ENCODE measurements at regions not wholly inside any gene's neighbourhood (a gene's known extent, or its start where the extent isn't known, plus 50 kb on each side); places are given as distances from the start of the nearest gene placed in this dataset.

GRCh38 chr2:8536686-8537561 is 144.9 kb upstream of the ID2 start:
- WGBS (ENCODE audit: insufficient coverage, low lambda C conversion rate) = no CpG with 5 or more reads among the region's 16 CpGs
- peaks cover 64% of the 10 kb centered on the region for H3K4me1 ChIP-seq (ENCODE audit: control insufficient read depth, insufficient read depth, low read length)
- peak overlapping the region; percentile 95 for H3K27ac ChIP-seq (ENCODE audit: low read length)
- DNase-seq = no peak
- no peaks in the 10 kb centered on the region for H3K36me3 ChIP-seq (ENCODE audit: control insufficient read depth, insufficient read depth, low read length)
- H3K27me3 ChIP-seq (ENCODE audit: control insufficient read depth, insufficient read depth, low read length) = no peaks in the 10 kb centered on the region
- H3K4me3 ChIP-seq (ENCODE audit: low read length) = no peak overlapping the region
- no peaks in the 10 kb centered on the region for H3K9me3 ChIP-seq (ENCODE audit: control insufficient read depth, low read depth, low read length)

GRCh38 chr2:8537562-8538155 is 144.2 kb upstream of the ID2 start:
- Histone ChIP-seq H3K27ac (ENCODE audit: low read length) (peak overlapping the region; percentile 95), H3K9me3 (ENCODE audit: control insufficient read depth, low read depth, low read length) (no peaks in the 10 kb centered on the region), H3K4me1 (ENCODE audit: control insufficient read depth, insufficient read depth, low read length) (peaks cover 70% of the 10 kb centered on the region), H3K36me3 (ENCODE audit: control insufficient read depth, insufficient read depth, low read length) (no peaks in the 10 kb centered on the region), H3K4me3 (ENCODE audit: low read length) (no peak overlapping the region), H3K27me3 (ENCODE audit: control insufficient read depth, insufficient read depth, low read length) (no peaks in the 10 kb centered on the region)
- no CpG with 5 or more reads among the region's 4 CpGs for WGBS (ENCODE audit: insufficient coverage, low lambda C conversion rate)
- DNase-seq = peak in 1 of 2 donors; percentile 50

DNA sequence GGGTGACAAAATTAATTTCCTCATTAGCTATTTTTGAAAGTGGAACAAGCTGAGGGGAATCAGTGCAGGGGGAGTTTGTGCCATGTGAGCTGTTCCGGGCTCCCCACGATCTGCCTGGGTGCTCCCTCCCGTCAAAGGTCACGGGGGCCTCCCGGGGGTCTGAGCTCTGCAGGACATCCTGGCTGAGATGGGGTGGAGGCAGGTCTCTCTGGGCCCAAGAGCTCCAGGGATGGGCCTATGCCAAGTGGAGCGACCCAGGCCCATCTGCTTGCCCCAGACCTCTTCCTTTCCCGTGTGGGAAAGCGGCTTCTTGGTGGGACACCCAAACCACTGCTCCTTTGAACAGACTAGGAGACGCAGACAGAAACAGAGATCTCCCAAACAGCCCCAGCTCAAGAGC is 143.3 kb upstream of the ID2 start:
- Histone ChIP-seq H3K9me3 (ENCODE audit: control insufficient read depth, low read depth, low read length) (no peaks in the 10 kb centered on the region), H3K27me3 (ENCODE audit: control insufficient read depth, insufficient read depth, low read length) (no peaks in the 10 kb centered on the region), H3K4me3 (ENCODE audit: low read length) (no peak overlapping the region), H3K4me1 (ENCODE audit: control insufficient read depth, insufficient read depth, low read length) (peaks cover 74% of the 10 kb centered on the region), H3K36me3 (ENCODE audit: control insufficient read depth, insufficient read depth, low read length) (no peaks in the 10 kb centered on the region), H3K27ac (ENCODE audit: low read length) (peak overlapping the region; percentile 95)
- no peak for DNase-seq
- no CpG with 5 or more reads among the region's 9 CpGs for WGBS (ENCODE audit: insufficient coverage, low lambda C conversion rate)

- Histone ChIP-seq H3K27ac (ENCODE audit: low read length) (peak overlapping the region; percentile 95), H3K27me3 (ENCODE audit: control insufficient read depth, insufficient read depth, low read length) (no peaks in the 10 kb centered on the region), H3K4me1 (ENCODE audit: control insufficient read depth, insufficient read depth, low read length) (peaks cover 74% of the 10 kb centered on the region), H3K4me3 (ENCODE audit: low read length) (no peak overlapping the region), H3K9me3 (ENCODE audit: control insufficient read depth, low read depth, low read length) (peaks cover 3% of the 10 kb centered on the region), H3K36me3 (ENCODE audit: control insufficient read depth, insufficient read depth, low read length) (no peaks in the 10 kb centered on the region)
- peak; percentile 86 to 91 for DNase-seq
- no CpG with 5 or more reads among the region's 14 CpGs for WGBS (ENCODE audit: insufficient coverage, low lambda C conversion rate)
These were observed 142.8 kb upstream of the ID2 start for GRCh38 chr2:8538931-8539621.

DNA sequence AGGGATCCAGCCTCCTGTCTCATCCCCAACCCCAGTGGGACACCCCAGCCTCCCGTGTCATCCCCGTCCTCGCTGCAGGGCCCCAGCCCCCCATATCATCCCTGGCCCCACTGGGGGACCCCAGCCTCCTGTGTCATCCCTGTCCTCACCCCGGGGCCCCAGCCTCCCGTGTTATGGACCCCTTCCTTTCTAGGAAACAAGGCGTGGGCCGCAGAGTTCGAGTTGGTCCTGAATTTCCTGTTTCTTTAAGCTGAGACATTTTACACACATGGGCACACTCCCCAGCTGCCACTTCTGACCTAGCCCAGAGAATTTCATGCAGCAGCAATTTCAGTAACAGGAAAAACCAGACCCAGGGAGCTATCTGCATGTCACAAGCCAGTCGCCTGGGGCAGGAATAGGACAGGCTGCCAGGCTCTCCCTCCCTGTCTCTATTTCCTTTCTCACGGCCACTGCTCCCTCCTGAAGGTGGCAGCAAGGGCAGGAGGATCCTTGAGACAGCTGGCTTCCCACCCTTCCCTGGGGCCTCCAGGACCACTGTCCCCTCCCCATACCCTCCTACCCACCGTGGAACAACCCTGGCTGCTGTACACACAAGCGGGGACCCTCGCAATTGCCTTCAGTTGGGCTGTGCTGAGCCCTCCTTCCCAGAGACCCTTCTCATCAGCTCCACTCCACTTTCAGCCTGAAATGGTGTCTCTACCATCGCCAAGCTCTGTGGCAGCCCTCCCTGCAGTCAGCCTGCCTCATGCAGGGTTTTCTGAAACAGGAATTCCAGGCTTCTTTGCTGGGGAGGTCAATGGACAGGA is 141.9 kb upstream of the ID2 start:
- Histone ChIP-seq H3K4me1 (ENCODE audit: control insufficient read depth, insufficient read depth, low read length) (peaks cover 70% of the 10 kb centered on the region), H3K9me3 (ENCODE audit: control insufficient read depth, low read depth, low read length) (peaks cover 3% of the 10 kb centered on the region), H3K27me3 (ENCODE audit: control insufficient read depth, insufficient read depth, low read length) (no peaks in the 10 kb centered on the region), H3K27ac (ENCODE audit: low read length) (peak overlapping the region; percentile 95), H3K4me3 (ENCODE audit: low read length) (no peak overlapping the region), H3K36me3 (ENCODE audit: control insufficient read depth, insufficient read depth, low read length) (no peaks in the 10 kb centered on the region)
- DNase-seq = peak; percentile 87 to 92
- no CpG with 5 or more reads among the region's 14 CpGs for WGBS (ENCODE audit: insufficient coverage, low lambda C conversion rate)

DNA sequence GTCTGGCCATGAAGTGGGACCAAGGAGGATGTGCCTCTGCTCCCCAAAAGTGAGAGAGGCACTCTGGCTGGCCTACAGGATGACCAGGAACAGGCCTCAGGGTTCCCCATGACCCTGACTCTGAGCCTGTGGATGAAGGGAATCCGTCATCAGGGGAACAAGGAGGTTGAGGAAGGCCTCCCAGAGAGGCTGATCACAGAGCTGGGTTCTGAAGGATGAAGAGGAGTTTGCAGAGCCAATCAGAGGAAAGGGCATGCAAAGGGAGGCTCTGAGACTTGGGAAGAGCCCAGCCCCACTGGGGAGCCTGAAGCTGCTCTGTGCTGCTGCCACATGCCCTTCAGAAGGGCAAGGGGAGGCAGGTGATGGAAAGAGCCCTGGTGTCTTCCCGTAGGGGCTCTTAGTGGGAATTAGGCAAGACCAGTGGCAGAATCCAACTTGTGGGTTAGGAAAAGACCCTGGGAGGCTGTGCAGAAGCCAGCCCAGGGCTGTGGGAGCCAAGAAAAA is 141.3 kb upstream of the ID2 start:
- Histone ChIP-seq H3K4me3 (ENCODE audit: low read length) (no peak overlapping the region), H3K27ac (ENCODE audit: low read length) (peak overlapping the region; percentile 95), H3K9me3 (ENCODE audit: control insufficient read depth, low read depth, low read length) (peaks cover 3% of the 10 kb centered on the region), H3K4me1 (ENCODE audit: control insufficient read depth, insufficient read depth, low read length) (peaks cover 63% of the 10 kb centered on the region), H3K27me3 (ENCODE audit: control insufficient read depth, insufficient read depth, low read length) (no peaks in the 10 kb centered on the region), H3K36me3 (ENCODE audit: control insufficient read depth, insufficient read depth, low read length) (no peaks in the 10 kb centered on the region)
- no peak for DNase-seq
- 100% methylated on average over 1 of the region's 2 CpGs for WGBS (ENCODE audit: insufficient coverage, low lambda C conversion rate)

DNA sequence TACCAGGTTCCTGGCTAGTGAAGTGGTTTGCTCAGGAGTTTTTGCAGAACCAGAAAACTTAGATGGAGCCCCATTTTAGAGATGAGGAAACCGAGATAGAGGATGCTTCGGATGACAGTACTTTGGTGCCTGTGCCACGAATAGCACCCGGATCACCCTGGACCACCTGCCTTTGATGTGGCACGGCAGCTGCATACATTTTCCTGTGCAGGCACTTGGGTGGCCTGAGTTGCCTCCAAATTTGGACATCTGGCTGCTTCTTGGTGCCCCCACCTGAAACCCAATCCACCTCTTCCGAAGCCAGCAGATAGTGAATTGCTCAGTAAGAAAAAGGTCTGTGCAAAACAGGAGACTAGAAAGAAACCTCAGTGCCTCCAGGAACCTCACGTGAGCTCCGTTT is 140.6 kb upstream of the ID2 start:
- H3K27me3 ChIP-seq (ENCODE audit: control insufficient read depth, insufficient read depth, low read length) = no peaks in the 10 kb centered on the region
- no peak overlapping the region for H3K4me3 ChIP-seq (ENCODE audit: low read length)
- H3K36me3 ChIP-seq (ENCODE audit: control insufficient read depth, insufficient read depth, low read length) = no peaks in the 10 kb centered on the region
- no peak overlapping the region for H3K27ac ChIP-seq (ENCODE audit: low read length)
- DNase-seq = no peak
- WGBS (ENCODE audit: insufficient coverage, low lambda C conversion rate) = no CpG with 5 or more reads among the region's 8 CpGs
- H3K4me1 ChIP-seq (ENCODE audit: control insufficient read depth, insufficient read depth, low read length) = peaks cover 57% of the 10 kb centered on the region
- H3K9me3 ChIP-seq (ENCODE audit: control insufficient read depth, low read depth, low read length) = peaks cover 3% of the 10 kb centered on the region

- WGBS (ENCODE audit: insufficient coverage, low lambda C conversion rate) = no CpG with 5 or more reads among the region's 14 CpGs
- Histone ChIP-seq H3K4me1 (ENCODE audit: control insufficient read depth, insufficient read depth, low read length) (peaks cover 53% of the 10 kb centered on the region), H3K27me3 (ENCODE audit: control insufficient read depth, insufficient read depth, low read length) (no peaks in the 10 kb centered on the region), H3K36me3 (ENCODE audit: control insufficient read depth, insufficient read depth, low read length) (no peaks in the 10 kb centered on the region), H3K9me3 (ENCODE audit: control insufficient read depth, low read depth, low read length) (peaks cover 3% of the 10 kb centered on the region), H3K4me3 (ENCODE audit: low read length) (no peak overlapping the region), H3K27ac (ENCODE audit: low read length) (no peak overlapping the region)
- no peak for DNase-seq
These were observed 140.2 kb upstream of the ID2 start for GRCh38 chr2:8541636-8542035.

DNA sequence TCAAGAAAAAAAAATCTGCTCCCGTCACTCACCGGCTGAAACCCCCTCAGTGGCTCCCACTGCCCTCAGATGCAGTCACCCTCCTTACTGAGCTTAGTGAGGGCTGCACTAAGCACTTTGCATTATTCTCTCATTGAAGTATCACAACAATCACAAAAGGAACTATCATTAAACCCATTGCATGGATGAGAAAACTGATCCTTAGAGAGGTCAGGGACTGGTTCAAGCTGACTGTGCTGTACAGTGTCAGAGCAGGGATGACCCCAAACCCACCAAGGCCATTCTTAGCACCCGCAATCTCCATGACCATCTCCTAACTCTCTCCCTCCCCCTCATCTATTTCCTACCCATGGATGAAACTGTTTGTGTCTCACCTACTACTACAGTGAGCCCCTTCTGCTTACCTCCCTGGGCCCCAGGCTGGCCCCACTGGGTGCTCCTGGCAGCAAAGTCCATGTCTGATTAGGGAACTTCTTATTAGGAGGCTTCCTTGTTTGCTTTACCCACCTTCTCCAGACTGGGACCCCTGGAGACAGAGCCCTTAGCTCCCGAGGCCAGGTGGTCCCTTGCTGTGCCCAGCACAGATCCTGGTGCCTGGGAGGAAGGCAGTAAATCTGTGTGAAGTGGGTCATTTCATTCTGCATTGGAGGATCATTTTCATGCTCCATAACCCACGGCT is 139.3 kb upstream of the ID2 start:
- Histone ChIP-seq H3K9me3 (ENCODE audit: control insufficient read depth, low read depth, low read length) (peaks cover 3% of the 10 kb centered on the region), H3K27me3 (ENCODE audit: control insufficient read depth, insufficient read depth, low read length) (no peaks in the 10 kb centered on the region), H3K27ac (ENCODE audit: low read length) (no peak overlapping the region), H3K36me3 (ENCODE audit: control insufficient read depth, insufficient read depth, low read length) (no peaks in the 10 kb centered on the region), H3K4me3 (ENCODE audit: low read length) (no peak overlapping the region), H3K4me1 (ENCODE audit: control insufficient read depth, insufficient read depth, low read length) (peaks cover 44% of the 10 kb centered on the region)
- peak in 1 of 2 donors; percentile 69 for DNase-seq
- WGBS (ENCODE audit: insufficient coverage, low lambda C conversion rate) = no CpG with 5 or more reads among the region's 5 CpGs
